Memory B cell (primary cell): ENCODE measurements at regions not wholly inside any gene's neighbourhood (a gene's known extent, or its start where the extent isn't known, plus 50 kb on each side); places are given as distances from the start of the nearest gene placed in this dataset.

Experiments
- ATAC-seq: fragments of 150-1000 bp; cut with Tn5 transposase; 2 replicates; pipeline ENCODE4 v1.10.0; 2021; ENCODE audit warnings: low read depth, mild to moderate bottlenecking, moderate library complexity
- DNase-seq, 2 donors: peaks; one replicate each; pipeline ENCODE4 v3.0.0; 2022; ENCODE audit warnings: low spot score in 2 of 2
- H3K27ac Mint-ChIP-seq: one replicate; pipeline ENCODE4 v1.8.0; 2022; ENCODE audit warnings: mild to moderate bottlenecking, moderate library complexity, mixed read lengths
- H3K27me3 Mint-ChIP-seq: one replicate; pipeline ENCODE4 v1.8.0; 2022; ENCODE audit warnings: mixed read lengths
- H3K36me3 Mint-ChIP-seq: one replicate; pipeline ENCODE4 v1.8.0; 2022; ENCODE audit warnings: mild to moderate bottlenecking, mixed read lengths
- H3K4me1 Mint-ChIP-seq: one replicate; pipeline ENCODE4 v1.8.0; 2022; ENCODE audit warnings: mixed read lengths
- H3K4me3 Mint-ChIP-seq: one replicate; pipeline ENCODE4 v1.8.0; 2022; ENCODE audit warnings: mild to moderate bottlenecking, moderate library complexity, mixed read lengths
- H3K9me3 Mint-ChIP-seq: one replicate; pipeline ENCODE4 v1.8.0; 2022; ENCODE audit warnings: mixed read lengths

GRCh38 chr2:17125989-17126620 lies 392.1 kb downstream of the RAD51AP2 start:
- ATAC-seq (no peak), DNase-seq (no peak)
- H3K27me3 Mint-ChIP-seq: no peaks in the 10 kb centered on the region
- H3K27ac Mint-ChIP-seq: no peak overlapping the region
- peaks cover 21% of the 10 kb centered on the region for H3K4me1 Mint-ChIP-seq
- no peaks in the 10 kb centered on the region for H3K36me3 Mint-ChIP-seq
- H3K4me3 Mint-ChIP-seq: no peak overlapping the region
- peaks cover 2% of the 10 kb centered on the region for H3K9me3 Mint-ChIP-seq

- H3K27me3 Mint-ChIP-seq: no peaks in the 10 kb centered on the region
- H3K27ac Mint-ChIP-seq: no peak overlapping the region
- peaks cover 21% of the 10 kb centered on the region for H3K4me1 Mint-ChIP-seq
- H3K36me3 Mint-ChIP-seq: no peaks in the 10 kb centered on the region
- ATAC-seq (peak; percentile 47), DNase-seq (no peak)
- no peak overlapping the region for H3K4me3 Mint-ChIP-seq
- H3K9me3 Mint-ChIP-seq: peaks cover 2% of the 10 kb centered on the region
Observed at GRCh38 chr2:17124575-17125318, 393.5 kb downstream of the RAD51AP2 start.

- Mint-ChIP-seq H3K27ac (peak overlapping the region; percentile 33), H3K9me3 (peaks cover 2% of the 10 kb centered on the region), H3K27me3 (no peaks in the 10 kb centered on the region), H3K4me3 (peak overlapping the region; percentile 8), H3K4me1 (peaks cover 21% of the 10 kb centered on the region), H3K36me3 (no peaks in the 10 kb centered on the region)
- ATAC-seq (no peak), DNase-seq (no peak)
Observed at GRCh38 chr2:17122887-17123501, 395.2 kb downstream of the RAD51AP2 start.

DNA sequence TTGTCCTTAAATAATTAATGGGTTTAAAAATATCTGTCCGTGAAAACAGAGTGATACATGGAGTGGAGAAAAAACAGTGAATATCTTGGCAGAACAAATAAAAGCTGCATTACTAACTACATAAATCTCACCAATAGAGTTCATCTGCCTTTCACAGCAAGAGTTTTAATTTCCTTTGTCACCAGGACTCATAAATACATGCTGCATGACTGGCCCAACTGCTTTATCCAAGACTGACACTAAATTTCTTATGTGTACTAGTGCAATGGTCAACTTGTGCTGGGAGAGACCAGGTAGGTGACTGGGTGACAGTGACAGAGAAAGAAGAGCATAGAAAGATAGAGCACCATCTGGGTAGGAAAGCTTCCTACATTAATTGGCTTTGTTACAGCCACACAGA lies 402.8 kb downstream of the RAD51AP2 start:
- DNase-seq (no peak), ATAC-seq (no peak)
- Mint-ChIP-seq H3K36me3 (no peaks in the 10 kb centered on the region), H3K27me3 (no peaks in the 10 kb centered on the region), H3K9me3 (no peaks in the 10 kb centered on the region), H3K4me3 (no peak overlapping the region), H3K27ac (no peak overlapping the region), H3K4me1 (no peaks in the 10 kb centered on the region)

DNA sequence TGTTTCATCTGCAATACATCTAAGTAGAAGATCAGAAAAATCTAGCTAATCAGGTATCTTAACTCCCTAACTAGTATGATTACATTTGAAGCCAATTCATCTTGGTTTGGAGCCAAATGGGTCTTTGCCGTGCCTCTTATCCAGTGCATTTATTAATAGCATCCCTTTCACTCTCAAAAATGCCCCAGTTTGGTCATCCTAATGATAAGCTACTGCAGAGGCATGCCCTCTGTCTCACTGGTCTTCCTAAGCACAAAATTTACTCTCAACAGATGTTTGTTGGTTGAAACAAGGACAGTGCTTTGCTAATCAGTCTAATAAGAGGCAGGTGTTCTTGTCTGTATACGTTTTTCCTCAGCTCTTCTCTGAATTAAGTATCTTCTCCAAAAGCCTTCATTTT lies 403.2 kb downstream of the RAD51AP2 start:
- H3K4me1 Mint-ChIP-seq: no peaks in the 10 kb centered on the region
- no peaks in the 10 kb centered on the region for H3K36me3 Mint-ChIP-seq
- no peak overlapping the region for H3K27ac Mint-ChIP-seq
- ATAC-seq (no peak), DNase-seq (no peak)
- H3K4me3 Mint-ChIP-seq: no peak overlapping the region
- no peaks in the 10 kb centered on the region for H3K27me3 Mint-ChIP-seq
- no peaks in the 10 kb centered on the region for H3K9me3 Mint-ChIP-seq

GRCh38 chr2:17107871-17108270 lies 410.4 kb downstream of the RAD51AP2 start:
- Mint-ChIP-seq H3K4me3 (no peak overlapping the region), H3K27ac (no peak overlapping the region), H3K4me1 (peaks cover 22% of the 10 kb centered on the region), H3K9me3 (no peaks in the 10 kb centered on the region), H3K36me3 (no peaks in the 10 kb centered on the region), H3K27me3 (peaks cover 4% of the 10 kb centered on the region)
- ATAC-seq (no peak), DNase-seq (no peak)

DNA sequence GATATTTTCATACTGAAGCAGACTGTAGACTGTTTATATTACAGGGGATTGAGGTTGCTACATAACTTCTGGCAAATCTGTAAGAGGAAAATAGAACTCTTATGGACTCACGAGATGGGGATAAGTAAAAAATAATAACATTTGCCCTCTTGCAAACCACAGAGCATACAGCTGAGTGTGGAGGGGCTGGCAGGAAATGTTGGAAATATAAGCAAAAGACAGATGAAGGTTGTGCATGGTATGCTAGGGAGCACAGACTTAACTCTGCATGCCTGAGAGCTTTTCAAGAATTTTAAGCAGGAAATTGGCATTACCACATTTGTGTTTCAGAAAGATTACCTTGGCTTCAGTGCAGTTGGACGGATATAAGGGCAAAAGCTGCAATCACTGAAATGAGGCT lies 411.1 kb downstream of the RAD51AP2 start:
- Mint-ChIP-seq H3K36me3 (no peaks in the 10 kb centered on the region), H3K4me1 (peaks cover 22% of the 10 kb centered on the region), H3K27ac (no peak overlapping the region), H3K9me3 (no peaks in the 10 kb centered on the region), H3K27me3 (peaks cover 4% of the 10 kb centered on the region), H3K4me3 (no peak overlapping the region)
- ATAC-seq (no peak), DNase-seq (no peak)

DNA sequence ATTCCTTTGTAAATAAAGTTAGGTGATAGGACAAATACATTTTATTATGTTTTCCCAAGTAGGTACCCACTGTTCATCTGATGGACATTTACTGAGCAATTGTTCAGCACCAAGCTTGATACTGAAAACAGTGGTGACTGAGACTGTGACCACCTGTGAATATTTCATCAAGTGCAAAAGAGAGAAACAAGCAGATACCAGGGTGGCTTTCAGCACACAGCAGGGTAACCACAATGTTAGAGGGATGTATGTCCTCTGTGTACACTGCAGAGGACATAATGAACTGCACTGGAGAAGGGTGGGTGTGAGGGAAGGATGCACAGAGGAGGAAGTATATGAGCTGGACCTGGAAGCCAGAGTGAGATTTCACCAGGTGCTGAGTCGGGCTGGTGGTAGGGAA lies 411.8 kb downstream of the RAD51AP2 start:
- Mint-ChIP-seq H3K36me3 (no peaks in the 10 kb centered on the region), H3K27me3 (peaks cover 4% of the 10 kb centered on the region), H3K27ac (no peak overlapping the region), H3K9me3 (no peaks in the 10 kb centered on the region), H3K4me1 (peaks cover 22% of the 10 kb centered on the region), H3K4me3 (no peak overlapping the region)
- ATAC-seq: no peak
- DNase-seq: no peak

- Mint-ChIP-seq H3K36me3 (no peaks in the 10 kb centered on the region), H3K27ac (no peak overlapping the region), H3K4me1 (peaks cover 22% of the 10 kb centered on the region), H3K4me3 (no peak overlapping the region), H3K9me3 (no peaks in the 10 kb centered on the region), H3K27me3 (peaks cover 4% of the 10 kb centered on the region)
- DNase-seq (no peak), ATAC-seq (peak; percentile 68)
Observed at GRCh38 chr2:17104454-17104853, 413.8 kb downstream of the RAD51AP2 start.

DNA sequence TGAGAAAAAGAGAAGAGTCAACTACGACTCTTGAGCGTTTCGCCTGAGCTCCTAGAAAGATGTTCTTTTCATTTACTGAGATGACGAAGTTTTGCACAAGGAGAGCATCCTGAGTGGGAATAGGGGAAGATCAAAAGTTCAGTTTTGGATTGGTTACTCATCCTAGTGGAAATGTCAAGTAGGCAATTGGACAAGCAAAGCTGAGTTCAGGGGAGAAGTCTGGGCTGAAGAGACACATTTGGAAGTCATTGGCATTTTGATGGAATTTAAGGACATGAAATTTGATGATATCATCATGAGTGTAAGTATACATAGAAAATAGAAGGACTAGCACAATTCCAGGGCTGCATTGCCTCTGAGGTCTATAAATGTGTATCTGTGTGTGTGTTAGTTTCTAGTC lies 416.6 kb downstream of the RAD51AP2 start:
- Mint-ChIP-seq H3K36me3 (no peaks in the 10 kb centered on the region), H3K4me3 (no peak overlapping the region), H3K9me3 (no peaks in the 10 kb centered on the region), H3K4me1 (peaks cover 16% of the 10 kb centered on the region), H3K27me3 (peaks cover 2% of the 10 kb centered on the region), H3K27ac (no peak overlapping the region)
- DNase-seq: no peak
- no peak for ATAC-seq

DNA sequence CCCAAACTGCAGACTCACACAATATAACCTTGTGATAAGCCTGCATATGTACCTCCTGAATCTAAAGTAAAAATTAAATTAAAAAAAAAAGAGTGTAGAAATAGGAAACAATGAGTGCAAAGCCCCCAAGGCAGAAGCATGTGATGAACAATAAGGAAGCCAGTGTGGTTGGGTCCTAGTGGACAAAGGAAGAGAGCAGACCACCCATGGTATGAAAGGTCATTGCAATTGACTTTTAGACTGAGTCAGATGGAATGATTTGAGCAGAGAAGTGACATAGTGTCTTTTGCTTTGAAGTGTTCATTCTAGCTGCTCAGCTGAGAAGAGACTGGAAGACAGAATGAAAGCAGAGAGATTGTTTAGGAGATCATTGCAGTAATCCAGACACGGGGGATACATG lies 417.1 kb downstream of the RAD51AP2 start:
- no peak for DNase-seq
- no peak overlapping the region for H3K4me3 Mint-ChIP-seq
- peaks cover 2% of the 10 kb centered on the region for H3K27me3 Mint-ChIP-seq
- H3K36me3 Mint-ChIP-seq: no peaks in the 10 kb centered on the region
- H3K9me3 Mint-ChIP-seq: no peaks in the 10 kb centered on the region
- H3K27ac Mint-ChIP-seq: no peak overlapping the region
- H3K4me1 Mint-ChIP-seq: peaks cover 13% of the 10 kb centered on the region
- no peak for ATAC-seq

DNA sequence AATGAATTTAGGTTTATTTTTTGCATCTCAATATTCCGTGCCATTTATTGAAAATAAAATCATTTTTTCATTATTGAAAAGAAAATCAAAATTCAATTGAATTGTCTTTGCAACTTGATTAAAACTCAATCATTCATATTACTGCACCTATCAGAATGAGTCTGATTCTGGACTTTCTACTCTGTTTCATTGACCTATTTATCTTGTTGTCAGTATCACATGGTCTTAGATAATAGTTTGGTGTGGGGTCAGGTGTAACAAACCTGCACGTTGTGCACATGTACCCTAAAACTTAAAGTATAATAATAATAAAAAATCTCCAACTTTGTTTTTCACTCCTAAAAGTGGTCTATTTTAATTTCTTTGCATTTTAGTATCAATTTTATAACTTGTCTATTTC lies 422.9 kb downstream of the RAD51AP2 start:
- no peaks in the 10 kb centered on the region for H3K36me3 Mint-ChIP-seq

GRCh38 chr2:17093712-17094111 lies 424.5 kb downstream of the RAD51AP2 start:
- no peaks in the 10 kb centered on the region for H3K9me3 Mint-ChIP-seq
- no peak overlapping the region for H3K27ac Mint-ChIP-seq
- H3K36me3 Mint-ChIP-seq: no peaks in the 10 kb centered on the region
- no peak overlapping the region for H3K4me3 Mint-ChIP-seq
- H3K27me3 Mint-ChIP-seq: no peaks in the 10 kb centered on the region
- ATAC-seq (no peak), DNase-seq (no peak)
- no peaks in the 10 kb centered on the region for H3K4me1 Mint-ChIP-seq

More for the DNA sequence above, 422.9 kb downstream of the RAD51AP2 start:
- H3K27ac Mint-ChIP-seq: no peak overlapping the region
- H3K4me1 Mint-ChIP-seq: no peaks in the 10 kb centered on the region
- ATAC-seq (no peak), DNase-seq (no peak)
- no peaks in the 10 kb centered on the region for H3K9me3 Mint-ChIP-seq
- H3K27me3 Mint-ChIP-seq: no peaks in the 10 kb centered on the region
- H3K4me3 Mint-ChIP-seq: no peak overlapping the region

GRCh38 chr2:17086990-17087389 lies 421.4 kb upstream of the CYRIA start:
- Mint-ChIP-seq H3K4me1 (no peaks in the 10 kb centered on the region), H3K27ac (no peak overlapping the region)

More at GRCh38 chr2:17086990-17087389, 421.4 kb upstream of the CYRIA start:
- no peak for ATAC-seq
- Mint-ChIP-seq H3K9me3 (no peaks in the 10 kb centered on the region), H3K4me3 (no peak overlapping the region), H3K27me3 (no peaks in the 10 kb centered on the region), H3K36me3 (no peaks in the 10 kb centered on the region)
- DNase-seq: no peak
